Neuron (in vitro differentiated cells): ENCODE measurements at regions not wholly inside any gene's neighbourhood (a gene's known extent, or its start where the extent isn't known, plus 50 kb on each side); places are given as distances from the start of the nearest gene placed in this dataset.
"Not testable (repeated sequence)": the region's sequence is repeated elsewhere in the genome, so short reads cannot be mapped to it uniquely, and the experiment has no call there.

Source experiments
- H2AFZ ChIP-seq: one replicate; pipeline ENCODE4 v1.6.1; 2013; ENCODE audit warnings: low read depth, mild to moderate bottlenecking, inconsistent platforms, low read length, moderate library complexity
- H3K27me3 ChIP-seq: one replicate; pipeline ENCODE4 v1.6.1; 2013; ENCODE audit warnings: low read length; ENCODE audit not compliant: insufficient read depth
- H3K36me3 ChIP-seq: one replicate; pipeline ENCODE4 v1.6.1; 2013; ENCODE audit warnings: low read length; ENCODE audit not compliant: insufficient read depth
- H3K4me1 ChIP-seq: one replicate; pipeline ENCODE4 v1.6.1; 2013; ENCODE audit warnings: low read length; ENCODE audit not compliant: insufficient read depth
- H3K4me3 ChIP-seq: 2 replicates; pipeline ENCODE4 v1.5.1; 2013; ENCODE audit warnings: mild to moderate bottlenecking, low read length, moderate library complexity
- H3K9me3 ChIP-seq: one replicate; pipeline ENCODE4 v1.6.1; 2013; ENCODE audit warnings: low read length

DNA sequence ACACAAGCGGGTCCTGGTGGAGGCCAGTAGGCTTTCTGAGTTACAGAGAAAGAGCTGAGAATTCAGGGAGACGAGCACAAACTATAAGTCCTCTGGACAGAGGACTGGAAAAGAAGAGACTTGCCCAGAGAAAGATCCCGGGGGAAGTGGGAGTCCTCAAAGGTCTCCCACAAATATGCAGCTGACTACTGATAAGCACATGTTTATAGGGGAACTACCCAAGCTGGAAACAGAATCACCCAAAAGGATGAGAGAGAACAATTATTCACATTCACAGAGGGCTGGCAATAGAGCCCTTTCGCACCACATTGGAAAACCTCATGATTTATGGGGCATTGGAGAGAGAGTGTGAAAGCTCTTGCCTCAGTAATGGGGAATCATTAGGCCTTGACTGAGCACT, 337.6 kb downstream of the IRS1 start:
- H3K36me3 ChIP-seq = no peaks in the 10 kb centered on the region
- H3K4me1 ChIP-seq = peaks cover 12% of the 10 kb centered on the region

DNA sequence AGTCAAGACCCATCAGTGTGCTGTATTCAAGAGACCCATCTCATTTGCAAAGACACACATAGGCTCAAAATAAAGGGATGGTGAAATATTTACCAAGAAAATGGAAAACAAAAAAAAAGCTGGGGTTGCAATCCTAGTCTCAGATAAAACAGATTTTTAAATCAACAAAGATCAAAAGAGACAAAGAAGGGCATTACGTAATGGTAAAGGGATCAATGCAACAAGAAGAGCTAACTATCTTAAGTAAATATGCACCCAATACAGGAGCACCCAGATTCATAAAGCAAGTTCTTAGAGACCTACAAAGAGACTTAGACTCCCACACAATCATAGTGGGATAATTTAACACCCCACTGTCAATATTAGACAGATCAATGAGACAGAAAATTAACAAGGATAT, 343.5 kb downstream of the IRS1 start:
- H3K36me3 ChIP-seq, H3K9me3 ChIP-seq, H2AFZ ChIP-seq, H3K27me3 ChIP-seq, H3K4me1 ChIP-seq, H3K4me3 ChIP-seq: not testable (repeated sequence)

More for the DNA sequence above, 337.6 kb downstream of the IRS1 start:
- Histone ChIP-seq H3K4me3 (no peak overlapping the region), H3K27me3 (no peaks in the 10 kb centered on the region), H3K9me3 (no peaks in the 10 kb centered on the region), H2AFZ (no peak overlapping the region)

DNA sequence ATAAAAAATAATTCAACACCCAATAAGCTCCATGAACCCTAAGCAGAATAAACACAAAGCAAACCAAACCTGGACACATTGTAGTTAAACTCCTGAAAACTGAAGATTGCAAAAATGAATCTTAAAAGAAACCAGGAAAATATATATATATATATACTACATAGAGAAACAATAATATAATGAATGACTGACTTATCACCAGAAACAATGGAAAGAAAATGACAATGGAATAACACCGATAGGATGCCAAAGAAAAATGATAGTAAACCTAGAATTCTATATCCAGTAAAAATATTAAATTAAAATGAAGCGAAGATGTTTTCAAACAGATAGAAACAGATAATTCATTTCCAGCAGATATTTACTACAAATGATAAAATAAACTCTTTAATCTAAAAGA, 346.9 kb downstream of the IRS1 start:
- Histone ChIP-seq H3K9me3 (peaks cover 3% of the 10 kb centered on the region), H2AFZ (no peak overlapping the region), H3K36me3 (no peaks in the 10 kb centered on the region), H3K27me3 (no peaks in the 10 kb centered on the region), H3K4me3 (no peak overlapping the region), H3K4me1 (no peaks in the 10 kb centered on the region)

DNA sequence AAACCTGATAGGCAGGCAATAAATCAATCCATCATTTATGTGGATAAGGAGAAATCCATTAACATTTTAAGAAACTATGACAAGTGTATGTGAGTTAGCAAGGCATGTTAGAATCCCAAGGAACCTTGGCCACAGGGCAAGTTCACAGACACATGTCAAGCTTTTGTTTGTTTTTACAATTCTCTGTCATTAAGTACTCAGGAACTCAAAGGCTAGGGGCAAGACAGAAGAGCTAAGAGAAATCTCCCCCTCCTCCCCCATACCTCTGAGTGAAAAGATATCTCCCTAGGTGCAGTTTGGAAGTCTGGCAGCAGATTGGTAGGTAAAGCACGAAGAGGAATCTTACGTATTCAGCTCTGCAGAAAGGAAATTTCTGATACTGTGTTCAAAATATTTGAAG, 348.1 kb downstream of the IRS1 start:
- no peak overlapping the region for H3K4me3 ChIP-seq
- H2AFZ ChIP-seq = no peak overlapping the region
- peaks cover 3% of the 10 kb centered on the region for H3K9me3 ChIP-seq
- no peaks in the 10 kb centered on the region for H3K27me3 ChIP-seq
- no peaks in the 10 kb centered on the region for H3K4me1 ChIP-seq
- H3K36me3 ChIP-seq = no peaks in the 10 kb centered on the region

DNA sequence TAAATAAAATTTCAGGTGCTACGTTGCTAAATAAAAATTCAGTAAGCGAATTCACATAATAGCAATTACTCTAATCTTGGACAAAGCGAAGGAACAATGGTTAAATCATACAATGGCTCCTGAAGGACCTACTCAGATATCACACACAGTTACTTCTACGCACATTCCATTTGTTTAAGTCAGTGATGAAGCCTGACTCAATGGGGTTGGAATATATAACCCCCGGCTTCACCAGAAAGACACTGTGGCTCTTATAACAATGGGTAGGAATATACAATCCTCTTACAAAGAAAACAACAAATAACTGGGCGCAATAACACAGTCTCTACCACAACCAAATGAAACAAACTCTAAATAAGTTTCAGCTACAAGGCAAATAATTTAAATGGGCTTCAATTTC, 349.5 kb downstream of the IRS1 start:
- Histone ChIP-seq H3K4me1 (no peaks in the 10 kb centered on the region), H3K36me3 (no peaks in the 10 kb centered on the region), H3K4me3 (no peak overlapping the region), H3K27me3 (no peaks in the 10 kb centered on the region), H2AFZ (no peak overlapping the region), H3K9me3 (peaks cover 3% of the 10 kb centered on the region)

DNA sequence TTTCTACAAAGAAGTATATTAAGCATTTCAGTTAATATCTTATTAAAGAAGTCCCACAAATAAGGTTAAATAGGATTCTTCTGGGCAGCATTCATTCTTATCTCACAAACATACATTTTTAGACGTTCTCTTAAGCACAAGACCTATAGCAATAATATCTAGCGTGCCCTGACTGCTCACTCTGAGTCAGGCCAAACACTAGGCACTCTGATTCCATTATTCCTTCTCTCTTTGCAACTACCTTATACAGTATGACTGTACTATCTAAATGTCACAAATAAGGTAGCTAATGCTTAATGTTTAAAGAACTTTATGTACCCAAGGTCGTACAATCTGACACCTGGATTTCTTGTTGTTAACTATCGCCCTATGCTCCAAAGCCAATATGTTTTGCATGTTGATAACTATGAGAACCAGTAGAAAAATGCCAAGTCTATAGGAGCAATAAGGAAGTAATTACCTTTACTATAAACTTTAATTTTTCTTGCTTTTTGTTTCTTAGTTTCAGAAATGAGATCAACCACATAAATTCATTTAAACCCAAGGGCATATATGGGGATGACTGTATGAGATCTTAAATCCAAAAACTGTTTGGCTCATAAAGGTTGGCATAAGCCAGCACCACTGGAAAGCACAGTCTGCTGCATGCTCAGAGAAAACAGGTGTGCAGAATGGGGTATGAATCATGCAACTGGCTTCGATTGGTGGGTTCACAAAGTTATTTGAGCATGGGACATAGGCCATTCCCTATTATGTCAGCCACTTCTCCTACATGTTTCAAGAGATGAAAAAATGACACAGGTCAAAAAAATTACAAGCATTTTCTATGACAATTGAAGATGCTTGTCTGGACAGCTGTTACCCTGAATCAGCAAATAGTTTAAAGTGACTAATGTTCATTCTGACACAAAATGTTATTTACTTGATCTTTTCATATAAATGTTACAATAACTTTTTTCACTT, 352.0 kb downstream of the IRS1 start:
- Histone ChIP-seq H3K4me1 (no peaks in the 10 kb centered on the region), H2AFZ (no peak overlapping the region), H3K36me3 (no peaks in the 10 kb centered on the region), H3K27me3 (no peaks in the 10 kb centered on the region), H3K4me3 (no peak overlapping the region), H3K9me3 (no peaks in the 10 kb centered on the region)

DNA sequence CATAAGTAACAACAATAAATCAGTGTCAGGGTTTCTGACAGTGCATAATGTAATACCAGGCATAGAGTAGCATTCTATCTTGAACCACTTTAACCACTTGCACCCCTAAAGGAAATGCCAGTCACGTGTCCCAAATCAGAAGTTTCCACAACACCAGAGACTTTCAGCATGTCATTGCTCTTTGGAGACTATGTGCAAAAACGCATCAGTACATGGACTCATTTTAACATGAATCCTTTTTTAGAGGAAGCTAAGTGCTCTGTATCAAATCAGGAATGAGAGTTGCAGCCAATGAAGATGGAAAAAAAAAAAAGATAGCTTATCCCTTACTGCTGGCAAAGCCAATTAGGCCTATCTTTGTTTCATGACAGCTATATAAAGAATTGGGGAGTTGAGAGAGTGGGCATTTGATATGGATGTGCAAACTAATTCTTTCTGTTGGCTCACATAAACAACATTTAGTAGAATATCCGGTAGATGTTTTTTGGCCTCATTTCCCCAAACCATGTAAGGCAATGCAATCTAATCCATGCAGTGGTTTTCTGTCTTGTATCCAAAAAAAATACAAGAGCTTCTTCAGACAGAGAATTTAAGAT, 353.1 kb downstream of the IRS1 start:
- Histone ChIP-seq H3K27me3 (no peaks in the 10 kb centered on the region), H3K4me3 (no peak overlapping the region), H3K9me3 (no peaks in the 10 kb centered on the region), H3K36me3 (no peaks in the 10 kb centered on the region), H2AFZ (no peak overlapping the region), H3K4me1 (no peaks in the 10 kb centered on the region)

DNA sequence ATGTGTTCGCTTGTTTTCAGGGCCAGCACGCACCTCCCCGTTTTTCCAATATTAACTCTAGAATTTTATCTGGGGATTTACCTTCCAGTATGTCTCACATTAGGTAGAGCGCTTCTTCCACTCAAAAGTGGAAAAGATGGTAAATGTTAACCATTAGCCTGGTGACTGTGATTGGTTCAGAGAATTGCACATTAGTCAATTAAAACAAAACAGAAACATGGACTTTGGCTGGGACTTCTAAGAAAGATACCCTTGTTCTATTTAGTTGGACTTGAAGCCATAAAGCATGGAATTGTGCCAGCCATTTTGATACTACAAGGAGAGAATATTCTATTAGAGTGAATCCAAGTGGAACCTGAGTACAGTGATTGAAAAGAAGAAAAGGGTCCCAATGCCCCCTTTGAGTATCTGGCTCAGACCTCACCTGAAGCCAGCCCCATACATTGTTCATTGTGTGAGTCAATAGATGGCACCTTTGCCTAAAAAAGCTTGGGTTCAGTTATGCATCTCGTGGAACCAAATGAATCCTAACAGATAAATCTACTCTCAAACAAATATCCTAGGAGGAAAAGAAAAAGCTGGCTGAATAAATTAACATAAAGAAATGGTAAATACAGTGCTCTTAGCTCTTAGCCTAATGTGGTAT, 354.3 kb downstream of the IRS1 start:
- H3K9me3 ChIP-seq = no peaks in the 10 kb centered on the region
- no peak overlapping the region for H3K4me3 ChIP-seq
- no peak overlapping the region for H2AFZ ChIP-seq
- H3K36me3 ChIP-seq = no peaks in the 10 kb centered on the region
- H3K27me3 ChIP-seq = no peaks in the 10 kb centered on the region
- peaks cover 3% of the 10 kb centered on the region for H3K4me1 ChIP-seq

DNA sequence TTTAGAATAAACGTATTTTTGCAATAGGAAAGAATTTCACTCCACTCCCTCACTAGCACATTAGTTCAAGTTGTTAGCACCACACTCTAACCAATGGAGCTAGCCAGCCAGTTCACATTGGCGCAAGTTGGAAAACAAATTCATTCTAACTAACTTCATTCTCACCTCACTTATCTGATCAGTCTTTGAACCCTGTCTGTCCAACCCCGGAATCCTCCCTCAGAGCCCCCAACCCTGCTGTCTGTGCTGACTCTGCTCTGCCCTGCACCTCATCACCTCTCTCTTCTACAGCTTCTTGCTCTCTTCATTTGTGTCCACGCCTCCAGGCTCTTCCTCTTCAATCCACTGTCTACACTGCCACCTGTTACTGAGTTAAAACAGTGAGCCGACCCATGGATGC, 356.5 kb downstream of the IRS1 start:
- no peaks in the 10 kb centered on the region for H3K9me3 ChIP-seq
- no peak overlapping the region for H2AFZ ChIP-seq
- peaks cover 3% of the 10 kb centered on the region for H3K4me1 ChIP-seq
- H3K36me3 ChIP-seq = no peaks in the 10 kb centered on the region
- H3K27me3 ChIP-seq = no peaks in the 10 kb centered on the region
- no peak overlapping the region for H3K4me3 ChIP-seq

DNA sequence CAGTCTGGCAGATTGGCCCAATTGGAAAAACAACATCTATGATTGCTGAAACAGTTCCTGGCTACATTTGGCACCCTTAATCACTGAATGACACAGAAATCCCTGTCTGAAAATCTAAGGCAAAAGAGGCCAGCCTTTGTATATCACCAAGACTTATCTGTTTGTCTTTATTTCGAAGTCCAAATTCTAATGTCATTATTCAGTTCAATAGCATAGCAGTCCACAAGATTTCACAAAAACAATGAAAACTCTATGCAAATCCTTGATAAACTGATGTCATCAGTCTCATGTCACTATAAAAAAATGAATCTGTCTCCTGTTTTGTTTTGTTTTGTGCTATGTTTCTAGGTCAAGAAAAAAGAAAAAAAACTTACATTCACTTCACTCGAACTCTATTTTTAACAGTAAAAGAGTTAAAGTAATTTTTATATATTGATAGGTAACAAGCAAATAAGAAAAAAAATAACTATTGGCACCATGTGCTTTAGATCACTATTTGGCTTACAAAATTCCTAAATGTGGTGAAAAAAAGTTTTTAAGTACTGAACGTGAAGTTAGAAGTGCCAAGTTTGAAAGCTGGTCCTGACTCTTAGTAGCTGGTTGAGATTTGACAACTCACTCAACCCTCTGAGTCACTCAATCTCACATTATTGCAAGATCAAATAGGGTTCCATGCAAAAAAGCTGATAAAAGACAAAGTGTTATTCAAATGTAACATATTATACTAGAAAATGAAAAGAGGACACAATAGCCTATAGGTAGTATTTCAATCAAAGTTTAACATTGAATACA, 359.3 kb downstream of the IRS1 start:
- peaks cover 5% of the 10 kb centered on the region for H3K4me1 ChIP-seq
- H2AFZ ChIP-seq = no peak overlapping the region
- no peaks in the 10 kb centered on the region for H3K36me3 ChIP-seq
- H3K27me3 ChIP-seq = no peaks in the 10 kb centered on the region
- H3K4me3 ChIP-seq = no peak overlapping the region
- H3K9me3 ChIP-seq = no peaks in the 10 kb centered on the region

DNA sequence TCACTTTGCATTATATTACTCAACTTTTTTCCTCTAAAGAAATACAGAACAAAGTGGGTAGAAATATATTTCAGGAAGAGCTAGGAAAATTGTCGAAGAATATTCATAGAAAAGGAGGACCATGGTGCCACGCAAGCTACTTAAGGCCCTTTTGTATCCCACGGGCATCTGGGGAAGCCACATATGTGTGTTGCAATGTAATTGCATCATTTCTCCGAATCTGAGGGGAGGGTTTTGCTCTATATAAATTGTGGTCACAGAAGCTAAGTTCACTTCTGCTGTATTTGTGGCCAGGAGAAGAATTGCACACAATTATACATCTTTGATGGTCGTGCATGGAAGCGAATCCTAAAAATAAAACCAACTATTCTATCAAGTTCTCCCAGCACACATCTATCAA, 360.3 kb downstream of the IRS1 start:
- no peaks in the 10 kb centered on the region for H3K27me3 ChIP-seq
- H2AFZ ChIP-seq = no peak overlapping the region
- no peak overlapping the region for H3K4me3 ChIP-seq
- no peaks in the 10 kb centered on the region for H3K36me3 ChIP-seq
- H3K9me3 ChIP-seq = no peaks in the 10 kb centered on the region
- peaks cover 15% of the 10 kb centered on the region for H3K4me1 ChIP-seq

DNA sequence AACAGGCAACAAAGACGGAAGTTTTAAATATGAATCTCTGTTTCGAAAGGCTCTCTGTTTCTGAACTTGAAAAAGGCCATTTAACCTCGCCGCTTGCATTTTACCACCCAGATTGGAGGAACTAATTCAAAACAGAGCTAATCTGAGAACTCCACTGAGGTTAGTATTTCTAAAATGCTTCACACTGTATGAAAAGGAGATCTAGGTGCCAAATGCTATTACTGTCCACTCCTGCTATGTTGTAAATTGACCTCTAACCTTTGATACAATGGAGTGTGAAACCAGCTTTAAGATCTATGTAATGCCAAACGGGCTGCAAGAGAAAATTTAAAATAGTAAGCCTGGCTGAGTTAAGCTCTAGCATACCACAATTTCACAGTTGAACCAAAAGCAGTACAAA, 364.5 kb downstream of the IRS1 start:
- Histone ChIP-seq H3K27me3 (no peaks in the 10 kb centered on the region), H3K4me1 (peaks cover 35% of the 10 kb centered on the region), H2AFZ (no peak overlapping the region), H3K36me3 (no peaks in the 10 kb centered on the region), H3K9me3 (no peaks in the 10 kb centered on the region), H3K4me3 (no peak overlapping the region)

DNA sequence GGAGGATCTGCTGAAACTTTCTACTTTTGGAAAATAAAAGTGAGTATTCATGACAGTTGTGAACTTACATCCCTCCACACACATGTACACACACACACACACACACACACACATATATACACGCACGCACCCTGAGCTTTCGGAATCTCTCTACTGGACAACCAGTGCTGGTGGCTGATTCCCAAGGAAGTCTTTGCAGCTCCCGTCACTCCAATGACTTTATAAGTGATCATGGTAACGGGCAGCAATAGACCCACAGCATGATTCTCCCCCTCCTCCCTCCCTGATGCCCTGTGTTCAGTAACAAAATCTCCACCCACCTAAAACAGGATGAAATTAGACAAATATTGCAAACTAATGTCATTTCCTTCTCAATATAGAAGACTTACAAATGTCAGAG, 364.9 kb downstream of the IRS1 start:
- Histone ChIP-seq H3K36me3 (no peaks in the 10 kb centered on the region), H3K4me3 (no peak overlapping the region), H3K4me1 (peaks cover 35% of the 10 kb centered on the region), H2AFZ (no peak overlapping the region), H3K27me3 (no peaks in the 10 kb centered on the region), H3K9me3 (no peaks in the 10 kb centered on the region)
